GM23338 (cell line): ENCODE measurements at regions not wholly inside any gene's neighbourhood (a gene's known extent, or its start where the extent isn't known, plus 50 kb on each side); places are given as distances from the start of the nearest gene placed in this dataset.

Experiments
- ATAC-seq: fragments of 200-7000 bp; cut with Tn5 transposase; 3 replicates; pipeline ENCODE4 v1.9.1; 2020
- DNase-seq: peaks from one replicate; pipeline ENCODE4 v3.0.0-alpha.2; 2015; ENCODE audit warnings: low spot score
- H2AFZ ChIP-seq: fragments of 200-600 bp; sonication (generic); 2 replicates; pipeline ENCODE4 v1.8.0; 2016; ENCODE audit warnings: antibody characterized with exemption, mild to moderate bottlenecking, moderate library complexity
- H3F3A ChIP-seq: fragments of 200-600 bp; sonication (generic); replicated peaks from 2 replicates; pipeline ENCODE4 v1.8.0; 2017; ENCODE audit warnings: antibody characterized with exemption, mixed run types, low read depth
- H3K27ac ChIP-seq: fragments of 200-600 bp; sonication (generic); 2 replicates; pipeline ENCODE4 v1.6.1; 2016; ENCODE audit warnings: low read depth
- H3K27me3 ChIP-seq: fragments of 200-600 bp; sonication (generic); 2 replicates; pipeline ENCODE4 v1.8.0; 2016; ENCODE audit warnings: mild to moderate bottlenecking, mixed run types, moderate library complexity; ENCODE audit not compliant: insufficient read depth
- H3K36me3 ChIP-seq: fragments of 200-600 bp; sonication (generic); 2 replicates; pipeline ENCODE4 v1.8.0; 2016; ENCODE audit warnings: mild to moderate bottlenecking; ENCODE audit not compliant: insufficient read depth
- H3K4me1 ChIP-seq: fragments of 200-600 bp; sonication (generic); 2 replicates; pipeline ENCODE4 v1.8.0; 2016; ENCODE audit warnings: mild to moderate bottlenecking, moderate library complexity; ENCODE audit not compliant: insufficient read depth
- H3K4me2 ChIP-seq: fragments of 200-600 bp; sonication (generic); 2 replicates; pipeline ENCODE4 v1.7.1; 2017; ENCODE audit warnings: mixed run types
- H3K4me3 ChIP-seq: fragments of 200-600 bp; sonication (generic); 2 replicates; pipeline ENCODE4 v1.6.1; 2016; ENCODE audit warnings: mixed run types
- H3K79me2 ChIP-seq: fragments of 200-600 bp; sonication (generic); replicated peaks from 2 replicates; pipeline ENCODE4 v1.8.0; 2017; ENCODE audit warnings: mild to moderate bottlenecking; ENCODE audit not compliant: insufficient read depth
- H3K9me2 ChIP-seq: fragments of 200-600 bp; sonication (generic); 2 replicates; pipeline ENCODE4 v1.8.0; 2017; ENCODE audit not compliant: insufficient read depth
- H4K20me1 ChIP-seq: fragments of 200-600 bp; sonication (generic); replicated peaks from 2 replicates; pipeline ENCODE4 v1.8.0; 2017; ENCODE audit warnings: mild to moderate bottlenecking; ENCODE audit not compliant: insufficient read depth
- H3K27ac Mint-ChIP-seq: 2 replicates; pipeline ENCODE4 v1.8.0; 2020; ENCODE audit warnings: inconsistent platforms, mild to moderate bottlenecking, moderate library complexity, mixed read lengths
- H3K27me3 Mint-ChIP-seq: 3 replicates; pipeline ENCODE4 v1.8.0; 2022; ENCODE audit warnings: low read depth, mild to moderate bottlenecking, moderate library complexity, mixed read lengths, inconsistent platforms; ENCODE audit not compliant: insufficient read depth, poor library complexity
- H3K36me3 Mint-ChIP-seq: 3 replicates; pipeline ENCODE4 v1.8.0; 2021; ENCODE audit warnings: low read depth, mild to moderate bottlenecking, inconsistent platforms, moderate library complexity, mixed read lengths
- H3K4me1 Mint-ChIP-seq: 3 replicates; pipeline ENCODE4 v1.8.0; 2020; ENCODE audit warnings: mild to moderate bottlenecking, inconsistent platforms, mixed read lengths
- H3K4me3 Mint-ChIP-seq: 3 replicates; pipeline ENCODE4 v1.8.0; 2021; ENCODE audit warnings: moderate library complexity, mild to moderate bottlenecking, inconsistent platforms, mixed read lengths
- H3K9me3 Mint-ChIP-seq: 3 replicates; pipeline ENCODE4 v1.8.0; 2020; ENCODE audit warnings: moderate library complexity, mild to moderate bottlenecking, inconsistent platforms, mixed read lengths
- CREB1 ChIP-seq: fragments of 250-450 bp; sonication (Bioruptor Pico); IDR thresholded peaks from 2 replicates; pipeline ENCODE4 v1.5.0; 2020; ENCODE audit warnings: low read depth, mild to moderate bottlenecking, moderate library complexity
- EZH2 ChIP-seq: fragments of 200-600 bp; sonication (generic); IDR thresholded peaks from one replicate; pipeline ENCODE4 v1.8.0; 2017; ENCODE audit warnings: antibody characterized with exemption, mild to moderate bottlenecking, low read depth; ENCODE audit not compliant: unreplicated experiment
- JUNB ChIP-seq: IDR thresholded peaks from one replicate; pipeline ENCODE4 v1.6.1; 2016; ENCODE audit warnings: antibody characterized with exemption; ENCODE audit not compliant: unreplicated experiment
- NANOG ChIP-seq: IDR thresholded peaks from 2 replicates; pipeline ENCODE4 v1.6.1; 2016; ENCODE audit warnings: antibody characterized with exemption, borderline replicate concordance
- POLR2AphosphoS5 ChIP-seq: IDR thresholded peaks from 2 replicates; pipeline ENCODE4 v1.6.1; 2016; ENCODE audit warnings: antibody characterized with exemption, low read depth
- STAT1 ChIP-seq: IDR thresholded peaks from one replicate; pipeline ENCODE4 v1.6.1; 2016; ENCODE audit warnings: antibody characterized with exemption; ENCODE audit not compliant: unreplicated experiment
- ZNF331 ChIP-seq: fragments of 250-450 bp; sonication (Bioruptor Pico); IDR thresholded peaks from 2 replicates; pipeline ENCODE4 v1.5.0; 2020; ENCODE audit warnings: low read depth, mild to moderate bottlenecking, moderate library complexity
- TF ChIP-seq, protein P1 (sequence below): fragments of 250-450 bp; sonication (Bioruptor Pico); IDR thresholded peaks from 2 replicates; pipeline ENCODE4 v1.5.0; 2020; ENCODE audit warnings: mild to moderate bottlenecking, moderate library complexity
- TF ChIP-seq, protein P2 (sequence below): IDR thresholded peaks from one replicate; pipeline ENCODE4 v1.6.1; 2018; ENCODE audit warnings: antibody characterized with exemption; ENCODE audit not compliant: unreplicated experiment

DNA sequence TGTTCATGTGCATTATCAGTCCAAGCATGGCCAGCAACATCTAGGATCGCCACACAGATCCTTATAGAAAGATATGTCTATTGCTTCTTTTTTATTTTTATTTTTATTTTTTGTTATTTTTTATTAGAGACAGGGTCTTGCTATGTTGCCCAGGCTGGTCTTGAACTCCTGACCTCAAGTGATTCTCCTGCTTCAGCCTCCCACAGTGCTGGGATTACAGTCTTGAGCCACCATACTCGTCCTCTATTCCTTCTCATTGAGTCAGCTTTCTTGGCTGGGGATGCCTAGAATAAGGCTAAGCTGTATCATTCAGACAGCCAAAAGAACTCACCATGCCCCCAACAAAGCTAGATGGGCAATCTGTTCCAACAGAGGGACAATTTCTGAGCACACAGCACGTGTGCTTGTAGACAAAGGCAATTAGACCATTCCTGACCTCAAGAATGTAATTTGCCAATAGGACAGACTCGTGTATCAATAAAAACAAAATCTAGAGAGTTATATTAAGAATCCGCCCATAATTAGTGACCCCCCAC is 264.0 kb upstream of the NEBL start (continued):
- TF ChIP-seq, protein P1, sequence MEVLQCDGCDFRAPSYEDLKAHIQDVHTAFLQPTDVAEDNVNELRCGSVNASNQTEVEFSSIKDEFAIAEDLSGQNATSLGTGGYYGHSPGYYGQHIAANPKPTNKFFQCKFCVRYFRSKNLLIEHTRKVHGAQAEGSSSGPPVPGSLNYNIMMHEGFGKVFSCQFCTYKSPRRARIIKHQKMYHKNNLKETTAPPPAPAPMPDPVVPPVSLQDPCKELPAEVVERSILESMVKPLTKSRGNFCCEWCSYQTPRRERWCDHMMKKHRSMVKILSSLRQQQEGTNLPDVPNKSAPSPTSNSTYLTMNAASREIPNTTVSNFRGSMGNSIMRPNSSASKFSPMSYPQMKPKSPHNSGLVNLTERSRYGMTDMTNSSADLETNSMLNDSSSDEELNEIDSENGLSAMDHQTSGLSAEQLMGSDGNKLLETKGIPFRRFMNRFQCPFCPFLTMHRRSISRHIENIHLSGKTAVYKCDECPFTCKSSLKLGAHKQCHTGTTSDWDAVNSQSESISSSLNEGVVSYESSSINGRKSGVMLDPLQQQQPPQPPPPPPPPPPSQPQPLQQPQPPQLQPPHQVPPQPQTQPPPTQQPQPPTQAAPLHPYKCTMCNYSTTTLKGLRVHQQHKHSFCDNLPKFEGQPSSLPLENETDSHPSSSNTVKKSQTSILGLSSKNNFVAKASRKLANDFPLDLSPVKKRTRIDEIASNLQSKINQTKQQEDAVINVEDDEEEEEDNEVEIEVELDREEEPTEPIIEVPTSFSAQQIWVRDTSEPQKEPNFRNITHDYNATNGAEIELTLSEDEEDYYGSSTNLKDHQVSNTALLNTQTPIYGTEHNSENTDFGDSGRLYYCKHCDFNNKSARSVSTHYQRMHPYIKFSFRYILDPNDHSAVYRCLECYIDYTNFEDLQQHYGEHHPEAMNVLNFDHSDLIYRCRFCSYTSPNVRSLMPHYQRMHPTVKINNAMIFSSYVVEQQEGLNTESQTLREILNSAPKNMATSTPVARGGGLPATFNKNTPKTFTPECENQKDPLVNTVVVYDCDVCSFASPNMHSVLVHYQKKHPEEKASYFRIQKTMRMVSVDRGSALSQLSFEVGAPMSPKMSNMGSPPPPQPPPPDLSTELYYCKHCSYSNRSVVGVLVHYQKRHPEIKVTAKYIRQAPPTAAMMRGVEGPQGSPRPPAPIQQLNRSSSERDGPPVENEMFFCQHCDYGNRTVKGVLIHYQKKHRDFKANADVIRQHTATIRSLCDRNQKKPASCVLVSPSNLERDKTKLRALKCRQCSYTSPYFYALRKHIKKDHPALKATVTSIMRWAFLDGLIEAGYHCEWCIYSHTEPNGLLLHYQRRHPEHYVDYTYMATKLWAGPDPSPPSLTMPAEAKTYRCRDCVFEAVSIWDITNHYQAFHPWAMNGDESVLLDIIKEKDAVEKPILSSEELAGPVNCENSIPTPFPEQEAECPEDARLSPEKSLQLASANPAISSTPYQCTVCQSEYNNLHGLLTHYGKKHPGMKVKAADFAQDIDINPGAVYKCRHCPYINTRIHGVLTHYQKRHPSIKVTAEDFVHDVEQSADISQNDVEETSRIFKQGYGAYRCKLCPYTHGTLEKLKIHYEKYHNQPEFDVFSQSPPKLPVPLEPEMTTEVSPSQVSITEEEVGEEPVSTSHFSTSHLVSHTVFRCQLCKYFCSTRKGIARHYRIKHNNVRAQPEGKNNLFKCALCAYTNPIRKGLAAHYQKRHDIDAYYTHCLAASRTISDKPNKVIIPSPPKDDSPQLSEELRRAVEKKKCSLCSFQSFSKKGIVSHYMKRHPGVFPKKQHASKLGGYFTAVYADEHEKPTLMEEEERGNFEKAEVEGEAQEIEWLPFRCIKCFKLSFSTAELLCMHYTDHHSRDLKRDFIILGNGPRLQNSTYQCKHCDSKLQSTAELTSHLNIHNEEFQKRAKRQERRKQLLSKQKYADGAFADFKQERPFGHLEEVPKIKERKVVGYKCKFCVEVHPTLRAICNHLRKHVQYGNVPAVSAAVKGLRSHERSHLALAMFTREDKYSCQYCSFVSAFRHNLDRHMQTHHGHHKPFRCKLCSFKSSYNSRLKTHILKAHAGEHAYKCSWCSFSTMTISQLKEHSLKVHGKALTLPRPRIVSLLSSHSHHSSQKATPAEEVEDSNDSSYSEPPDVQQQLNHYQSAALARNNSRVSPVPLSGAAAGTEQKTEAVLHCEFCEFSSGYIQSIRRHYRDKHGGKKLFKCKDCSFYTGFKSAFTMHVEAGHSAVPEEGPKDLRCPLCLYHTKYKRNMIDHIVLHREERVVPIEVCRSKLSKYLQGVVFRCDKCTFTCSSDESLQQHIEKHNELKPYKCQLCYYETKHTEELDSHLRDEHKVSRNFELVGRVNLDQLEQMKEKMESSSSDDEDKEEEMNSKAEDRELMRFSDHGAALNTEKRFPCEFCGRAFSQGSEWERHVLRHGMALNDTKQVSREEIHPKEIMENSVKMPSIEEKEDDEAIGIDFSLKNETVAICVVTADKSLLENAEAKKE = no peak
- TF ChIP-seq POLR2AphosphoS5 (no peak), NANOG (no peak)

GRCh38 chr10:21160116-21160515 is 263.0 kb upstream of the NEBL start:
- Mint-ChIP-seq H3K27ac (no peak overlapping the region), H3K27me3 (no peaks in the 10 kb centered on the region), H3K9me3 (peaks cover 32% of the 10 kb centered on the region), H3K36me3 (peaks cover 26% of the 10 kb centered on the region), H3K4me1 (peaks cover 20% of the 10 kb centered on the region), H3K4me3 (no peak overlapping the region)
- DNase-seq (no peak), ATAC-seq (no peak)
- Histone ChIP-seq H3K4me2 (no peak overlapping the region), H3K27ac (no peak overlapping the region), H3K4me3 (no peak overlapping the region), H3K36me3 (no peaks in the 10 kb centered on the region; the same call in 1 of the 2 replicates), H2AFZ (no peak overlapping the region), H4K20me1 (no peaks in the 10 kb centered on the region), H3K79me2 (no peaks in the 10 kb centered on the region), H3F3A (no peaks in the 10 kb centered on the region), H3K27me3 (no peaks in the 10 kb centered on the region), H3K9me2 (no peaks in the 10 kb centered on the region), H3K4me1 (peaks cover 14% of the 10 kb centered on the region)
- no peak for TF ChIP-seq STAT1
- TF ChIP-seq NANOG = no peak
- TF ChIP-seq POLR2AphosphoS5 = no peak
- TF ChIP-seq CREB1 (CRISPR knock-in tag) = no peak
- TF ChIP-seq JUNB = no peak
- TF ChIP-seq, protein P2, sequence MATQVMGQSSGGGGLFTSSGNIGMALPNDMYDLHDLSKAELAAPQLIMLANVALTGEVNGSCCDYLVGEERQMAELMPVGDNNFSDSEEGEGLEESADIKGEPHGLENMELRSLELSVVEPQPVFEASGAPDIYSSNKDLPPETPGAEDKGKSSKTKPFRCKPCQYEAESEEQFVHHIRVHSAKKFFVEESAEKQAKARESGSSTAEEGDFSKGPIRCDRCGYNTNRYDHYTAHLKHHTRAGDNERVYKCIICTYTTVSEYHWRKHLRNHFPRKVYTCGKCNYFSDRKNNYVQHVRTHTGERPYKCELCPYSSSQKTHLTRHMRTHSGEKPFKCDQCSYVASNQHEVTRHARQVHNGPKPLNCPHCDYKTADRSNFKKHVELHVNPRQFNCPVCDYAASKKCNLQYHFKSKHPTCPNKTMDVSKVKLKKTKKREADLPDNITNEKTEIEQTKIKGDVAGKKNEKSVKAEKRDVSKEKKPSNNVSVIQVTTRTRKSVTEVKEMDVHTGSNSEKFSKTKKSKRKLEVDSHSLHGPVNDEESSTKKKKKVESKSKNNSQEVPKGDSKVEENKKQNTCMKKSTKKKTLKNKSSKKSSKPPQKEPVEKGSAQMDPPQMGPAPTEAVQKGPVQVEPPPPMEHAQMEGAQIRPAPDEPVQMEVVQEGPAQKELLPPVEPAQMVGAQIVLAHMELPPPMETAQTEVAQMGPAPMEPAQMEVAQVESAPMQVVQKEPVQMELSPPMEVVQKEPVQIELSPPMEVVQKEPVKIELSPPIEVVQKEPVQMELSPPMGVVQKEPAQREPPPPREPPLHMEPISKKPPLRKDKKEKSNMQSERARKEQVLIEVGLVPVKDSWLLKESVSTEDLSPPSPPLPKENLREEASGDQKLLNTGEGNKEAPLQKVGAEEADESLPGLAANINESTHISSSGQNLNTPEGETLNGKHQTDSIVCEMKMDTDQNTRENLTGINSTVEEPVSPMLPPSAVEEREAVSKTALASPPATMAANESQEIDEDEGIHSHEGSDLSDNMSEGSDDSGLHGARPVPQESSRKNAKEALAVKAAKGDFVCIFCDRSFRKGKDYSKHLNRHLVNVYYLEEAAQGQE = no peak
- no peak for TF ChIP-seq ZNF331 (CRISPR knock-in tag)
- no peak for TF ChIP-seq EZH2
